NB4 (cell line): ENCODE measurements at regions not wholly inside any gene's neighbourhood (a gene's known extent, or its start where the extent isn't known, plus 50 kb on each side); places are given as distances from the start of the nearest gene placed in this dataset.

Source experiments
- DNase-seq: peaks from one replicate; pipeline ENCODE4 v3.0.0; 2010; ENCODE audit warnings: low read depth
- H3K4me3 ChIP-seq: one replicate; pipeline ENCODE4 v1.5.1; 2011; ENCODE audit warnings: mild to moderate bottlenecking, low read depth, low read length, moderate library complexity
- CTCF ChIP-seq: IDR thresholded peaks from one replicate; pipeline ENCODE4 v1.5.1; 2012; ENCODE audit warnings: low read depth, low read length
- MYC ChIP-seq: IDR thresholded peaks from 2 replicates; pipeline ENCODE4 v1.6.1; 2011; ENCODE audit warnings: low read depth, low read length
- POLR2A ChIP-seq: IDR thresholded peaks from 2 replicates; pipeline ENCODE4 v1.6.1; 2011; ENCODE audit warnings: mild to moderate bottlenecking; ENCODE audit not compliant: insufficient read length; ENCODE audit errors: extremely low read depth
- TF ChIP-seq, protein P1 (sequence below): IDR thresholded peaks from 2 replicates; pipeline ENCODE4 v1.6.1; 2011; ENCODE audit warnings: low read depth, low read length

GRCh38 chr10:10869592-10869991 is 148.1 kb upstream of the CELF2 start:
- H3K4me3 ChIP-seq = no peak overlapping the region
- DNase-seq = peak; percentile 1
- TF ChIP-seq CTCF (no peak), MYC (no peak), POLR2A (no peak)
- TF ChIP-seq, protein P1, sequence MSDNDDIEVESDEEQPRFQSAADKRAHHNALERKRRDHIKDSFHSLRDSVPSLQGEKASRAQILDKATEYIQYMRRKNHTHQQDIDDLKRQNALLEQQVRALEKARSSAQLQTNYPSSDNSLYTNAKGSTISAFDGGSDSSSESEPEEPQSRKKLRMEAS = no peak

GRCh38 chr10:10870523-10871241 is 147.0 kb upstream of the CELF2 start:
- DNase-seq = no peak
- TF ChIP-seq POLR2A (no peak), CTCF (no peak), MYC (no peak)
- TF ChIP-seq, protein P1 = no peak
- no peak overlapping the region for H3K4me3 ChIP-seq

- H3K4me3 ChIP-seq = no peak overlapping the region
- no peak for DNase-seq
- TF ChIP-seq POLR2A = no peak
- no peak for TF ChIP-seq CTCF
- TF ChIP-seq, protein P1 = no peak
- TF ChIP-seq MYC = no peak
Measured at GRCh38 chr10:10871352-10871751, 146.3 kb upstream of the CELF2 start.

DNA sequence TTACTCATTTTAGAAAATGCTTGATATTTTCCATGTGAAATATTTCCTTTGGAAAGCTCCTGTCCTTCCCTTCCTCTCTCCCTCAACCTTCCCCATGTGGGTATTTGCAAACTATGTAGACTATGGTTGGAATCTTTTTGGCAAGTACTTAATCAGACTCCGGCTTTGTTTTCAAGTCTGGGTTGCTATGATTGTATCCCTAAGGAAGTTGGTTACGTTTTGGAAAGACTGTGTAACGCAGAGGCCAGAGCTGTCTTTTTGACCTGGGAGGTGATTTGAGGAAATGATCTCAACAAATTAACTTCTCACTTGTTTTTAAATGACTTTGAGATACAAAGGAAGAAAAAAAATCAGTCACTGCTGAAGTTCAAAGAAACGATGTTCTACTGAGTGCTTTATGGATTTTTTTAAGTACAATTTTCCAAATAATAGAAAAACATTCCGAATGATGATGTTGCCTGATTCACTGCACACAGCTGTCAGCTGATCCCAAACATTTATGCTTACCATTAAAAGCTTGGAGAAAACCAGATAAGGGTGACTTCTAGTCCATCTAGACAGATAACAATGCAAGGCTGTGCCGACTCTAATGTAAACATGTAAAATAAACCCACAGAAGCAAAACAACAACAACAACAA is 145.5 kb upstream of the CELF2 start:
- TF ChIP-seq MYC (no peak), POLR2A (no peak), CTCF (no peak)
- TF ChIP-seq, protein P1 = no peak

GRCh38 chr10:10872764-10873163 is 144.9 kb upstream of the CELF2 start:
- DNase-seq = no peak
- TF ChIP-seq MYC (no peak), POLR2A (no peak), CTCF (no peak)
- TF ChIP-seq, protein P1 = no peak
- H3K4me3 ChIP-seq = no peak overlapping the region

More for the DNA sequence above, 145.5 kb upstream of the CELF2 start:
- no peak overlapping the region for H3K4me3 ChIP-seq
- no peak for DNase-seq
